Omental fat pad (tissue), 3 donors: ENCODE measurements at regions not wholly inside any gene's neighbourhood (a gene's known extent, or its start where the extent isn't known, plus 50 kb on each side); places are given as distances from the start of the nearest gene placed in this dataset.
"Not testable (repeated sequence)": the region's sequence is repeated elsewhere in the genome, so short reads cannot be mapped to it uniquely, and the experiment has no call there.

Source experiments
- ATAC-seq: fragments of 150-250 bp; one replicate; pipeline ENCODE4 v1.9.1; 2016; ENCODE audit warnings: mild to moderate bottlenecking, moderate library complexity; ENCODE audit not compliant: low FRiP score
- DNase-seq: peaks from one replicate; pipeline ENCODE4 v3.0.0-alpha.2; 2019; ENCODE audit warnings: low spot score
- CTCF ChIP-seq, 3 donors: fragments of 450-650 bp; IDR thresholded peaks; one replicate each; pipeline ENCODE4 v1.5.1; 2016 to 2017; ENCODE audit warnings: antibody characterized with exemption in 3 of 3, mild to moderate bottlenecking in 3 of 3, moderate library complexity in 2 of 3

GRCh38 chr18:22705328-22705727 lies 227.8 kb upstream of the RBBP8 start:
- DNase-seq (no peak), ATAC-seq (peak; percentile 31)
- TF ChIP-seq CTCF (IDR thresholded peaks at IDR 0.05): no peak

- not testable (repeated sequence) for ATAC-seq, DNase-seq
These were observed 227.1 kb upstream of the RBBP8 start for GRCh38 chr18:22706025-22706424.

- DNase-seq: no peak
- peak; percentile 78 for ATAC-seq
- TF ChIP-seq CTCF (IDR thresholded peaks at IDR 0.05): no peak
These were observed 223.7 kb upstream of the RBBP8 start for GRCh38 chr18:22709288-22710060.

GRCh38 chr18:22710673-22711191 lies 222.4 kb upstream of the RBBP8 start:
- DNase-seq (no peak), ATAC-seq (no peak)
- TF ChIP-seq CTCF (IDR thresholded peaks at IDR 0.05): no peak

GRCh38 chr18:22711192-22711685 lies 221.9 kb upstream of the RBBP8 start:
- DNase-seq (peak; percentile 49), ATAC-seq (peak; percentile 70)
- TF ChIP-seq CTCF (IDR thresholded peaks at IDR 0.05): no peak

GRCh38 chr18:22713511-22713910 lies 219.6 kb upstream of the RBBP8 start:
- no peak for TF ChIP-seq CTCF (IDR thresholded peaks at IDR 0.05)
- no peak for DNase-seq
- ATAC-seq: peak; percentile 21

- ATAC-seq, DNase-seq: not testable (repeated sequence)
These were observed 215.6 kb upstream of the RBBP8 start for GRCh38 chr18:22717536-22717935.

GRCh38 chr18:22723221-22723620 lies 209.9 kb upstream of the RBBP8 start:
- no peak for TF ChIP-seq CTCF (IDR thresholded peaks at IDR 0.05)
- ATAC-seq (no peak), DNase-seq (no peak)
